ENCODE measurements at regions not wholly inside any gene's neighbourhood (a gene's known extent, or its start where the extent isn't known, plus 50 kb on each side); places are given as distances from the start of the nearest gene placed in this dataset.

GRCh38 chr1:239084459-239085080 lies 301.8 kb upstream of the CHRM3 start:
- TF ChIP-seq, protein P1, sequence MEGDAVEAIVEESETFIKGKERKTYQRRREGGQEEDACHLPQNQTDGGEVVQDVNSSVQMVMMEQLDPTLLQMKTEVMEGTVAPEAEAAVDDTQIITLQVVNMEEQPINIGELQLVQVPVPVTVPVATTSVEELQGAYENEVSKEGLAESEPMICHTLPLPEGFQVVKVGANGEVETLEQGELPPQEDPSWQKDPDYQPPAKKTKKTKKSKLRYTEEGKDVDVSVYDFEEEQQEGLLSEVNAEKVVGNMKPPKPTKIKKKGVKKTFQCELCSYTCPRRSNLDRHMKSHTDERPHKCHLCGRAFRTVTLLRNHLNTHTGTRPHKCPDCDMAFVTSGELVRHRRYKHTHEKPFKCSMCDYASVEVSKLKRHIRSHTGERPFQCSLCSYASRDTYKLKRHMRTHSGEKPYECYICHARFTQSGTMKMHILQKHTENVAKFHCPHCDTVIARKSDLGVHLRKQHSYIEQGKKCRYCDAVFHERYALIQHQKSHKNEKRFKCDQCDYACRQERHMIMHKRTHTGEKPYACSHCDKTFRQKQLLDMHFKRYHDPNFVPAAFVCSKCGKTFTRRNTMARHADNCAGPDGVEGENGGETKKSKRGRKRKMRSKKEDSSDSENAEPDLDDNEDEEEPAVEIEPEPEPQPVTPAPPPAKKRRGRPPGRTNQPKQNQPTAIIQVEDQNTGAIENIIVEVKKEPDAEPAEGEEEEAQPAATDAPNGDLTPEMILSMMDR (IDR thresholded peaks at IDR 0.05) = no peak
- no peak for TF ChIP-seq EZH2 (IDR thresholded peaks at IDR 0.05; ENCODE audit: borderline replicate concordance, insufficient read depth, low read depth, low read length, poor library complexity, severe bottlenecking)

Data from B cell (primary cell).